ENCODE measurements at regions not wholly inside any gene's neighbourhood (a gene's known extent, or its start where the extent isn't known, plus 50 kb on each side); places are given as distances from the start of the nearest gene placed in this dataset.

GRCh38 chr2:234673501-234673900 lies 176.6 kb upstream of the ARL4C start:
- no peak overlapping the region for H3K4me3 ChIP-seq (ENCODE audit: low read length)
- DNase-seq (ENCODE audit: low read depth), result no peak
- TF ChIP-seq, protein P1, sequence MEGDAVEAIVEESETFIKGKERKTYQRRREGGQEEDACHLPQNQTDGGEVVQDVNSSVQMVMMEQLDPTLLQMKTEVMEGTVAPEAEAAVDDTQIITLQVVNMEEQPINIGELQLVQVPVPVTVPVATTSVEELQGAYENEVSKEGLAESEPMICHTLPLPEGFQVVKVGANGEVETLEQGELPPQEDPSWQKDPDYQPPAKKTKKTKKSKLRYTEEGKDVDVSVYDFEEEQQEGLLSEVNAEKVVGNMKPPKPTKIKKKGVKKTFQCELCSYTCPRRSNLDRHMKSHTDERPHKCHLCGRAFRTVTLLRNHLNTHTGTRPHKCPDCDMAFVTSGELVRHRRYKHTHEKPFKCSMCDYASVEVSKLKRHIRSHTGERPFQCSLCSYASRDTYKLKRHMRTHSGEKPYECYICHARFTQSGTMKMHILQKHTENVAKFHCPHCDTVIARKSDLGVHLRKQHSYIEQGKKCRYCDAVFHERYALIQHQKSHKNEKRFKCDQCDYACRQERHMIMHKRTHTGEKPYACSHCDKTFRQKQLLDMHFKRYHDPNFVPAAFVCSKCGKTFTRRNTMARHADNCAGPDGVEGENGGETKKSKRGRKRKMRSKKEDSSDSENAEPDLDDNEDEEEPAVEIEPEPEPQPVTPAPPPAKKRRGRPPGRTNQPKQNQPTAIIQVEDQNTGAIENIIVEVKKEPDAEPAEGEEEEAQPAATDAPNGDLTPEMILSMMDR (conservative IDR thresholded peaks at IDR 0.05; ENCODE audit: low read length), result no peak

DNA sequence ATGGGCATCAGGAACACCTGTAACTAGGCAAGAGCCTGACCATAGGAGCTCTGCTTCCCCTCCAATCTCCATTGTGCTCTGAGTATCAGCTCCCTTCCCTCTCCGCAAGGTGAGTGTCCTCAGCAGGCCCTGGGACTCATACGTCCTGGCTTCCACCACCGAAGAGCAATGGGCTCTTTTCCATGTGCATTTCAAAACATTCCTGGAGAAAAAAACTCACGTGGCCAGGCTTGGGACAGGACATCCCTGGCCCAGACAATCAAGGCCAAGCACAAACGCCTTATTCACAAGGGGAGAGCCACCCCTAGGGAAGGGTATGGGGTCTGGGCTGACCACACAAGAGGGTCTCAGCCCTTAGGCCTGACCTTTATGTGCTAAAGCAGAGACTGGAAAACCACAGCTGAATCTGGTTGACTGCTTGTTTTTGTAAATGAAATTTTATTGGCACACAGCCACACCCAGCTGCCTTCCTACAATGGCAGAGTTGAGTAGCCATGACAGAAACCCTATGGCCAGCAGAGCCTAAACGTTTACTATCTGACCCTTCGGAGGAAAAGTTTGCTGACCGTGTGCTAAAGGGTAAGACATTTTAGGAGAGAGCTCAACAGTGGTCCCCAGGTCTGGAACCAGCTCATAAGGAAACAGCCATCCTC lies 175.7 kb upstream of the ARL4C start:
- no peak overlapping the region for H3K4me3 ChIP-seq (ENCODE audit: low read length)
- TF ChIP-seq, protein P1 (conservative IDR thresholded peaks at IDR 0.05; ENCODE audit: low read length), result no peak
- no peak for DNase-seq (ENCODE audit: low read depth)

GRCh38 chr2:234671716-234672115 lies 174.8 kb upstream of the ARL4C start:
- DNase-seq (ENCODE audit: low read depth), result no peak
- H3K4me3 ChIP-seq (ENCODE audit: low read length), result no peak overlapping the region
- TF ChIP-seq, protein P1 (conservative IDR thresholded peaks at IDR 0.05; ENCODE audit: low read length), result no peak

GRCh38 chr2:234671231-234671630 lies 174.3 kb upstream of the ARL4C start:
- no peak overlapping the region for H3K4me3 ChIP-seq (ENCODE audit: low read length)
- TF ChIP-seq, protein P1 (conservative IDR thresholded peaks at IDR 0.05; ENCODE audit: low read length), result no peak
- no peak for DNase-seq (ENCODE audit: low read depth)

DNA sequence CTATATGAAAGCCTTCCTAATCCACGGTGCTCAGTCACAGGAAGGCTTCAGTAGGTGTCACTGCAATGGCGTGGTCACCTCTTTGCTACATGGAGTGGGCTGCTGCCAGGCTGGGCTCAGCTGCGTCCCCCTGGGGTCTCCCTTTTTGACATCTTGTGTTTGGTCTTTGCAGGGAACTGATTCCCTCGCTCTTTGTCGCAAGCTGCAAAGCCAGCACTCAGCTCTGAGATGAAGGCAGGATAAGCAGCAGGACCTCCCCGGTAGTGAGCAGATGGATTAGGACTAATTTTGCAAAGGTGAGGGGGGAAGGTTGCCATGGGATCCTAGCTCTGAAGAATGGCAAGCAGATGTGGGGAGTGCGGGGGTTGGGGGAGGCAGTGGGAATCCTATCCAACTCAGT lies 173.9 kb upstream of the ARL4C start:
- TF ChIP-seq, protein P1 (conservative IDR thresholded peaks at IDR 0.05; ENCODE audit: low read length), result no peak
- DNase-seq (ENCODE audit: low read depth), result no peak
- H3K4me3 ChIP-seq (ENCODE audit: low read length), result no peak overlapping the region

GRCh38 chr2:234670052-234670451 lies 173.2 kb upstream of the ARL4C start:
- DNase-seq (ENCODE audit: low read depth), result peak; percentile 84
- TF ChIP-seq, protein P1 (conservative IDR thresholded peaks at IDR 0.05; ENCODE audit: low read length), result no peak
- no peak overlapping the region for H3K4me3 ChIP-seq (ENCODE audit: low read length)

DNA sequence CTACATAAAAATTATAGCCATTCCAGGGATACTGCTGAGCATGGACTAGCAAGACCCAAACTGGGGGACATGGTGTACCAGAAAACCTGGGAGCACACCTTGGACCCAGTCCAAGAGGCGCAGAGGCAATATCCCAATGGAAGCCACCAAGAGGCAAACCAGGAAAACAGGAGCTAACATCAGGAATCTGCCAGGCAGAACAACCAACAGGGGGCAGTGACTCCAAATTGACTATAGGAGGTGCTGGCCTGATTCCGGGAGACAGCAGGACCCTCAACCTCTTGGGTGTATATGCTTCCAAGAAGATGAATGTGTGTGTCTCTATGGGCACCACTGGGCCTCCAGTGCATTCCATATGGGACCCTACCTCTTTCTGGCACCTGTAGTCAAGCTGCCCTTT lies 172.7 kb upstream of the ARL4C start:
- no peak for DNase-seq (ENCODE audit: low read depth)
- TF ChIP-seq, protein P1 (conservative IDR thresholded peaks at IDR 0.05; ENCODE audit: low read length), result no peak
- no peak overlapping the region for H3K4me3 ChIP-seq (ENCODE audit: low read length)
